DND-41 (cell line): ENCODE measurements at regions not wholly inside any gene's neighbourhood (a gene's known extent, or its start where the extent isn't known, plus 50 kb on each side); places are given as distances from the start of the nearest gene placed in this dataset.

ENCODE experiments used
- ATAC-seq: fragments of 200-7000 bp; cut with Tn5 transposase; 3 replicates; pipeline ENCODE4 v1.9.1; 2021; ENCODE audit warnings: low read depth; ENCODE audit not compliant: insufficient read depth
- DNase-seq: peaks from one replicate; pipeline ENCODE4 v3.0.0-alpha.2; 2020
- H2AFZ ChIP-seq: 2 replicates; pipeline ENCODE4 v1.6.0; 2012; ENCODE audit warnings: low read depth, low read length
- H3K27ac ChIP-seq: 2 replicates; pipeline ENCODE4 v1.5.1; 2012; ENCODE audit warnings: low read length, inconsistent platforms
- H3K27me3 ChIP-seq: fragments of 200-600 bp; sonication (generic); 2 replicates; pipeline ENCODE4 v1.6.0; 2012; ENCODE audit warnings: low read length, mild to moderate bottlenecking, inconsistent platforms; ENCODE audit not compliant: insufficient read depth, poor library complexity
- H3K36me3 ChIP-seq: 2 replicates; pipeline ENCODE4 v1.5.1; 2012; ENCODE audit warnings: low read length, inconsistent platforms; ENCODE audit not compliant: insufficient read depth
- H3K4me1 ChIP-seq: 2 replicates; pipeline ENCODE4 v1.5.1; 2012; ENCODE audit warnings: mild to moderate bottlenecking, low read length; ENCODE audit not compliant: insufficient read depth
- H3K4me2 ChIP-seq: 2 replicates; pipeline ENCODE4 v1.6.0; 2012; ENCODE audit warnings: mild to moderate bottlenecking, moderate library complexity, low read length, inconsistent platforms; ENCODE audit not compliant: insufficient read depth
- H3K4me3 ChIP-seq, 2 experiments: fragments of 200-600 bp in 1 of 2; shearing (Covaris generic) in 1 of 2; 2 replicates each; pipeline ENCODE4 v1.5.1; 2012 to 2016; ENCODE audit warnings: inconsistent platforms in 2 of 2, low read length in 2 of 2, mild to moderate bottlenecking in 2 of 2, low read depth in 1 of 2, moderate library complexity in 1 of 2
- H3K79me2 ChIP-seq: 2 replicates; pipeline ENCODE4 v1.6.0; 2012; ENCODE audit warnings: low read length, inconsistent platforms; ENCODE audit not compliant: insufficient read depth
- H3K9ac ChIP-seq: 2 replicates; pipeline ENCODE4 v1.6.0; 2012; ENCODE audit warnings: low read depth, mild to moderate bottlenecking, inconsistent platforms, low read length, moderate library complexity
- H3K9me3 ChIP-seq: 2 replicates; pipeline ENCODE4 v1.5.1; 2012; ENCODE audit warnings: low read length, moderate library complexity, mild to moderate bottlenecking, inconsistent platforms; ENCODE audit not compliant: insufficient read depth, severe bottlenecking
- H4K20me1 ChIP-seq: 2 replicates; pipeline ENCODE4 v1.6.0; 2012; ENCODE audit warnings: low read length; ENCODE audit not compliant: insufficient read depth
- CTCF ChIP-seq: IDR thresholded peaks from 2 replicates; pipeline ENCODE4 v1.5.1; 2012; ENCODE audit warnings: borderline replicate concordance, low read length, moderate library complexity, mild to moderate bottlenecking; ENCODE audit not compliant: poor library complexity, severe bottlenecking; ENCODE audit errors: extremely low read depth
- EZH2 ChIP-seq: IDR thresholded peaks from 3 replicates; pipeline ENCODE4 v1.6.1; 2012; ENCODE audit warnings: borderline replicate concordance, low read depth, mild to moderate bottlenecking, moderate library complexity, low read length, inconsistent platforms; ENCODE audit not compliant: severe bottlenecking

- H3K4me1 ChIP-seq = no peaks in the 10 kb centered on the region
- no peak for ATAC-seq
- no peaks in the 10 kb centered on the region for H3K9me3 ChIP-seq
- no peaks in the 10 kb centered on the region for H3K36me3 ChIP-seq
- no peak for DNase-seq
- H3K27ac ChIP-seq = no peak overlapping the region
- no peak overlapping the region for H3K4me2 ChIP-seq
- TF ChIP-seq EZH2 = no peak
- TF ChIP-seq CTCF = no peak
- no peaks in the 10 kb centered on the region for H4K20me1 ChIP-seq
- no peaks in the 10 kb centered on the region for H3K27me3 ChIP-seq
- no peak overlapping the region for H3K4me3 ChIP-seq
- H2AFZ ChIP-seq = no peak overlapping the region
- no peak overlapping the region for H3K9ac ChIP-seq
- H3K79me2 ChIP-seq = no peaks in the 10 kb centered on the region
These were observed 110.5 kb upstream of the KCND3 start for GRCh38 chr1:112099979-112100378.

- Histone ChIP-seq H3K4me1 (no peaks in the 10 kb centered on the region), H2AFZ (no peak overlapping the region), H3K4me2 (no peak overlapping the region), H3K9me3 (no peaks in the 10 kb centered on the region), H4K20me1 (no peaks in the 10 kb centered on the region), H3K79me2 (no peaks in the 10 kb centered on the region), H3K27ac (no peak overlapping the region), H3K4me3 (no peak overlapping the region), H3K27me3 (no peaks in the 10 kb centered on the region), H3K36me3 (no peaks in the 10 kb centered on the region), H3K9ac (no peak overlapping the region)
- DNase-seq (no peak), ATAC-seq (no peak)
- TF ChIP-seq CTCF (no peak), EZH2 (no peak)
These were observed 116.1 kb upstream of the KCND3 start for GRCh38 chr1:112105557-112105956.

- Histone ChIP-seq H3K4me3 (no peak overlapping the region), H2AFZ (no peak overlapping the region), H3K36me3 (no peaks in the 10 kb centered on the region), H3K27ac (no peak overlapping the region), H4K20me1 (no peaks in the 10 kb centered on the region), H3K4me2 (no peak overlapping the region), H3K9me3 (no peaks in the 10 kb centered on the region), H3K27me3 (no peaks in the 10 kb centered on the region), H3K4me1 (no peaks in the 10 kb centered on the region), H3K79me2 (no peaks in the 10 kb centered on the region), H3K9ac (no peak overlapping the region)
- TF ChIP-seq CTCF = no peak
- TF ChIP-seq EZH2 = no peak
- ATAC-seq (no peak), DNase-seq (no peak)
These were observed 120.6 kb upstream of the KCND3 start for GRCh38 chr1:112110031-112110430.

- H3K9me3 ChIP-seq = no peaks in the 10 kb centered on the region
- H2AFZ ChIP-seq = no peak overlapping the region
- H3K27me3 ChIP-seq = no peaks in the 10 kb centered on the region
- H3K4me3 ChIP-seq = no peak overlapping the region
- no peaks in the 10 kb centered on the region for H3K79me2 ChIP-seq
- H3K4me1 ChIP-seq = no peaks in the 10 kb centered on the region
- no peaks in the 10 kb centered on the region for H3K36me3 ChIP-seq
- no peak overlapping the region for H3K9ac ChIP-seq
- H3K4me2 ChIP-seq = no peak overlapping the region
- DNase-seq = no peak
- no peaks in the 10 kb centered on the region for H4K20me1 ChIP-seq
- TF ChIP-seq EZH2 (no peak), CTCF (no peak)
- no peak overlapping the region for H3K27ac ChIP-seq
- no peak for ATAC-seq
These were observed 122.3 kb upstream of the KCND3 start for GRCh38 chr1:112111734-112112133.
